Right lobe of liver (tissue), 6 donors: ENCODE measurements at regions not wholly inside any gene's neighbourhood (a gene's known extent, or its start where the extent isn't known, plus 50 kb on each side); places are given as distances from the start of the nearest gene placed in this dataset.
A peak's percentile ranks its signal among the peaks of the same experiment; 100 is the strongest.

ENCODE experiments used
- ATAC-seq, 4 donors: fragments of 200-7000 bp; cut with Tn5 transposase; one replicate each; pipeline ENCODE4 v1.9.1; 2020; ENCODE audit warnings: mild to moderate bottlenecking in 4 of 4, moderate library complexity in 4 of 4
- DNase-seq, 3 donors: peaks; one replicate each; pipeline ENCODE4 v3.0.0-alpha.2; 2020
- H3K27ac ChIP-seq, 3 donors: fragments of 200-600 bp; one replicate each; pipeline ENCODE4 v1.8.0; 2022
- H3K27me3 ChIP-seq, 2 donors: fragments of 200-600 bp; one replicate each; pipeline ENCODE4 v1.8.0; 2022
- H3K36me3 ChIP-seq, 4 donors: fragments of 200-600 bp; sonication (generic) in 1 of 4; one replicate each; pipeline versions ENCODE4 v1.5.1 to v1.8.0; 2017 to 2022; ENCODE audit warnings: control low read depth in 1 of 4
- H3K4me1 ChIP-seq, 4 donors: fragments of 200-600 bp; sonication (generic) in 1 of 4; one replicate each; pipeline versions ENCODE4 v1.5.1 to v1.8.0; 2017 to 2022; ENCODE audit warnings: control low read depth in 1 of 4
- H3K4me3 ChIP-seq, 3 donors: fragments of 200-600 bp; one replicate each; pipeline ENCODE4 v1.8.0; 2022
- H3K9me3 ChIP-seq, 4 donors: fragments of 200-600 bp; sonication (generic) in 1 of 4; one replicate each; pipeline versions ENCODE4 v1.5.1 to v1.8.0; 2017 to 2022; ENCODE audit warnings: control low read depth in 1 of 4
- CTCF ChIP-seq, 4 donors: fragments of 200-600 bp in 3 of 4; fragments of 450-650 bp in 1 of 4; IDR thresholded peaks; one replicate each; pipeline versions ENCODE4 v1.5.1 to v1.8.0; 2016 to 2022; ENCODE audit warnings: antibody characterized with exemption in 4 of 4, mild to moderate bottlenecking in 2 of 4
- POLR2A ChIP-seq: fragments of 450-650 bp; IDR thresholded peaks from one replicate; pipeline ENCODE4 v1.6.1; 2017; ENCODE audit warnings: antibody characterized with exemption, mild to moderate bottlenecking
- WGBS: methylation state at CpG from one replicate; pipeline ENCODE4 v1.1.6; 2018; ENCODE audit warnings: low coverage, low lambda C conversion rate; ENCODE audit not compliant: insufficient coverage; ENCODE audit errors: missing lambda C conversion rate; 5-methylcytosine and 5-hydroxymethylcytosine counted together
- intact Hi-C, 2 donors: fragments of 100-400 bp; cut with DNase I; formaldehyde crosslinking; loops; one replicate each; pipeline versions ENCODE4 v1.11.2 to v1.14.1; 2022
- donor health status: DM: no; HTN: yes; CAD: no.
- donor health status: DM: no; HTN: no; CAD: no.
- donor health status: DM: no; HTN: no; CAD: no.
- donor health status: DM: no; HTN: yes; CAD: no.
- donor health status: DM: no; HTN: yes; CAD: no.

- no peaks in the 10 kb centered on the region for H3K9me3 ChIP-seq
- ATAC-seq (no peak), DNase-seq (no peak)
- H3K27ac ChIP-seq: no peak overlapping the region
- H3K4me1 ChIP-seq: no peaks in the 10 kb centered on the region
- peaks cover 0 to 5% of the 10 kb centered on the region in 2 donors for H3K27me3 ChIP-seq
- TF ChIP-seq POLR2A: no peak
- TF ChIP-seq CTCF (IDR thresholded peaks at IDR 0.05): no peak
- intact Hi-C loops: no loop called here
- WGBS: 43% methylated on average over 4 of the region's 4 CpGs
- no peak overlapping the region for H3K4me3 ChIP-seq
- H3K36me3 ChIP-seq: no peaks in the 10 kb centered on the region
Observed at GRCh38 chr4:164377277-164377676, 376.7 kb upstream of the SMIM31 start.

- ATAC-seq: no peak
Observed at GRCh38 chr4:164378361-164378760, 375.6 kb upstream of the SMIM31 start.

GRCh38 chr4:164379694-164380093 lies 374.2 kb upstream of the SMIM31 start:
- intact Hi-C loops: no loop called here
- ATAC-seq: no peak
- Histone ChIP-seq H3K4me3 (no peak overlapping the region), H3K4me1 (no peaks in the 10 kb centered on the region), H3K27me3 (peaks cover 0 to 5% of the 10 kb centered on the region in 2 donors), H3K27ac (no peak overlapping the region), H3K36me3 (no peaks in the 10 kb centered on the region), H3K9me3 (no peaks in the 10 kb centered on the region)
- TF ChIP-seq CTCF (IDR thresholded peaks at IDR 0.05) (no peak), POLR2A (no peak)
- DNase-seq: no peak
- 63% methylated on average over 3 of the region's 3 CpGs for WGBS

More at GRCh38 chr4:164378361-164378760, 375.6 kb upstream of the SMIM31 start:
- Histone ChIP-seq H3K36me3 (no peaks in the 10 kb centered on the region), H3K9me3 (no peaks in the 10 kb centered on the region), H3K4me3 (no peak overlapping the region), H3K27me3 (peaks cover 0 to 5% of the 10 kb centered on the region in 2 donors), H3K27ac (no peak overlapping the region), H3K4me1 (no peaks in the 10 kb centered on the region)
- TF ChIP-seq POLR2A (no peak), CTCF (IDR thresholded peaks at IDR 0.05) (no peak)
- 56% methylated on average over 4 of the region's 5 CpGs for WGBS
- intact Hi-C loops: no loop called here
- no peak for DNase-seq

GRCh38 chr4:164381859-164382258 lies 372.1 kb upstream of the SMIM31 start:
- H3K9me3 ChIP-seq: no peaks in the 10 kb centered on the region
- H3K27ac ChIP-seq: no peak overlapping the region
- no peak for ATAC-seq
- WGBS: 43% methylated on average over 3 of the region's 3 CpGs
- no peak for DNase-seq
- H3K4me1 ChIP-seq: no peaks in the 10 kb centered on the region
- TF ChIP-seq CTCF (IDR thresholded peaks at IDR 0.05) (no peak), POLR2A (no peak)
- peaks cover 0 to 5% of the 10 kb centered on the region in 2 donors for H3K27me3 ChIP-seq
- no peak overlapping the region for H3K4me3 ChIP-seq
- intact Hi-C loops: no loop called here
- H3K36me3 ChIP-seq: no peaks in the 10 kb centered on the region

GRCh38 chr4:164383058-164383357 lies 370.9 kb upstream of the SMIM31 start:
- 6% methylated on average over 11 of the region's 15 CpGs for WGBS
- ATAC-seq (no peak), DNase-seq (peak in 1 of 3 donors; percentile 50)
- Histone ChIP-seq H3K27ac (no peak overlapping the region), H3K4me1 (no peaks in the 10 kb centered on the region), H3K36me3 (no peaks in the 10 kb centered on the region), H3K4me3 (no peak overlapping the region), H3K9me3 (no peaks in the 10 kb centered on the region), H3K27me3 (peaks cover 0 to 5% of the 10 kb centered on the region in 2 donors)
- TF ChIP-seq CTCF (IDR thresholded peaks at IDR 0.05) (no peak), POLR2A (no peak)
- intact Hi-C loops: no loop called here
